Subcutaneous abdominal adipose tissue (tissue), 5 donors: ENCODE measurements at regions not wholly inside any gene's neighbourhood (a gene's known extent, or its start where the extent isn't known, plus 50 kb on each side); places are given as distances from the start of the nearest gene placed in this dataset.
"Not testable (repeated sequence)": the region's sequence is repeated elsewhere in the genome, so short reads cannot be mapped to it uniquely, and the experiment has no call there.

Experiments
- H3K27ac ChIP-seq: one replicate; pipeline ENCODE4 v1.7.0; 2013; ENCODE audit warnings: low read depth, mild to moderate bottlenecking, inconsistent platforms, low read length, moderate library complexity
- H3K27me3 ChIP-seq, 5 donors: one replicate each; pipeline ENCODE4 v1.7.0; 2013; ENCODE audit warnings: low read length in 5 of 5, inconsistent platforms in 1 of 5; ENCODE audit not compliant: control insufficient read depth in 5 of 5, insufficient read depth in 4 of 5
- H3K36me3 ChIP-seq, 5 donors: one replicate each; pipeline ENCODE4 v1.7.0; 2013; ENCODE audit warnings: low read length in 5 of 5; ENCODE audit not compliant: control insufficient read depth in 5 of 5, insufficient read depth in 5 of 5
- H3K4me1 ChIP-seq, 5 donors: one replicate each; pipeline ENCODE4 v1.7.0; 2013; ENCODE audit warnings: low read length in 5 of 5, mild to moderate bottlenecking in 3 of 5, moderate library complexity in 1 of 5; ENCODE audit not compliant: control insufficient read depth in 5 of 5, insufficient read depth in 5 of 5
- H3K4me3 ChIP-seq, 5 donors: one replicate each; pipeline ENCODE4 v1.7.0; 2013; ENCODE audit warnings: low read length in 5 of 5, low read depth in 1 of 5
- H3K9ac ChIP-seq, 5 donors: one replicate each; pipeline ENCODE4 v1.7.0; 2013; ENCODE audit warnings: low read length in 5 of 5, mild to moderate bottlenecking in 4 of 5, moderate library complexity in 3 of 5
- H3K9me3 ChIP-seq, 5 donors: one replicate each; pipeline ENCODE4 v1.7.0; 2013; ENCODE audit warnings: low read length in 5 of 5; ENCODE audit not compliant: control insufficient read depth in 5 of 5
- donor health status: healthy.
- donor health status: healthy.
- donor health status: healthy.
- donor health status: healthy.
- donor health status: healthy.

DNA sequence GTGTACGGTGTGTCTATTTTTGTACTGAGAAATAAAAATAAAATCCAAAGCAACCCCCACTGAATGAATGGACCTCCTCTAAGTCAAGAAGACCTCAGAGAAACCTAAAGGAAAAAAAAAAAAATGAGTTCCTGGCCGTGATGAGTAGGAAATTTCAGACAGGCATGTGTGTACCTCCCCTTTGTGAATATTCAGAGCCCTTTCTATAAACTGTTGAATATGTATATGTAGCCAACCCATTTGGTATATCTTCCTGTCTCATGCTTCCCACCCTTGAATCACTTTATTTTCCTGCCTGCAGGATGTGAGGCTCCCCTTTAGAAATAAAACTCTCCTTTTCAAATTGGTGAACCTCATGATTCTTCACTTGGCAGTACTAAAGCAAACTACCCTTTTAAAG, 887.8 kb upstream of the NCAM2 start:
- no peak overlapping the region for H3K9ac ChIP-seq
- H3K9me3 ChIP-seq = peaks cover 0 to 7% (median 0%) of the 10 kb centered on the region in 5 donors
- H3K4me3 ChIP-seq = no peak overlapping the region
- H3K27me3 ChIP-seq = no peaks in the 10 kb centered on the region
- H3K4me1 ChIP-seq = no peaks in the 10 kb centered on the region
- no peak overlapping the region for H3K27ac ChIP-seq
- no peaks in the 10 kb centered on the region for H3K36me3 ChIP-seq

- Histone ChIP-seq H3K4me1 (no peaks in the 10 kb centered on the region), H3K27me3 (no peaks in the 10 kb centered on the region), H3K36me3 (no peaks in the 10 kb centered on the region), H3K9me3 (peaks cover 0 to 21% (median 15%) of the 10 kb centered on the region in 5 donors), H3K9ac (no peak overlapping the region), H3K27ac (no peak overlapping the region), H3K4me3 (no peak overlapping the region)
Observed at GRCh38 chr21:20151741-20152140, 846.5 kb upstream of the NCAM2 start.

GRCh38 chr21:20163167-20163566, 835.0 kb upstream of the NCAM2 start:
- H3K9me3 ChIP-seq = no peaks in the 10 kb centered on the region
- no peak overlapping the region for H3K27ac ChIP-seq
- H3K36me3 ChIP-seq = no peaks in the 10 kb centered on the region
- H3K4me1 ChIP-seq = no peaks in the 10 kb centered on the region
- H3K4me3 ChIP-seq = no peak overlapping the region
- H3K27me3 ChIP-seq = no peaks in the 10 kb centered on the region
- H3K9ac ChIP-seq = no peak overlapping the region

DNA sequence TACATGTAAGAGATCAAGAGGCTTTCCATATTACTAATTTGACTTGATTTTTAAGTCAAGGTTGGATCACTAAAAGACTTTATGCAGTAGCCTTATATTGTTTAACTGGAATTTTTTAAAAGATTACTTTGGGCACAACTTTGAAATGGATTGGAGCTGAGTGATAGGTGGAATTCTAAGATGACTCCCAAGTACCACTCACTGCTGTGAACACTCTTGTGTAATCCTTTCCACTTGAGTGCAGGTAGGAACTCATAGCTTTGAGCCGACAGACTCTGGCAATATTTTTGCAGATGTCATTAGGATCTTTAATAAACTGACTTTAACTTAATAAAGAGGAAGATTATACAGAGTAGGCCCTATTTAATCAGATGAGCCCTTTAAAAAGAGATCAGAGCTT, 831.1 kb upstream of the NCAM2 start:
- Histone ChIP-seq H3K36me3 (no peaks in the 10 kb centered on the region), H3K4me3 (no peak overlapping the region), H3K4me1 (no peaks in the 10 kb centered on the region), H3K9ac (no peak overlapping the region), H3K9me3 (no peaks in the 10 kb centered on the region), H3K27ac (no peak overlapping the region), H3K27me3 (no peaks in the 10 kb centered on the region)

- Histone ChIP-seq H3K36me3 (no peaks in the 10 kb centered on the region), H3K9me3 (no peaks in the 10 kb centered on the region), H3K27me3 (no peaks in the 10 kb centered on the region), H3K27ac (no peak overlapping the region), H3K4me3 (no peak overlapping the region), H3K9ac (no peak overlapping the region), H3K4me1 (no peaks in the 10 kb centered on the region)
Observed at GRCh38 chr21:20169812-20170576, 828.2 kb upstream of the NCAM2 start.

DNA sequence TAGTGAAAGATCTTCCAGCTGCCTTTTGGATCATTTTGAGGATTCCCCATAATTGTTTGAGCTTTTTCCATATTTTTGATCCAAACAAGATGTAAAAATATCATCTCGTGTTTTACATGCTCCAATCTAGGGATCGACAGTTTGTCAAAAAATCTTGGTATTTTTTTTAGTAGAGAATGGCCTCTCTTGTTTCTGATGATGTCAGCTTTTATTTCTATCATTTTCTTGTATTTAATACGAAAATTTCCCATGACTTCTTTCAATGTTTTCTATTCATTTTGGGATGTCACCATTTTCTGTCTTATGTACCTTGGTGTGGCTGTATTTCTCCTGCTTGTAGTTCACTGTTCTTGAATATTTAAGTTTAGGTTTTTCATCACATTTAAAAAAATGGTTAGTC, 812.0 kb upstream of the NCAM2 start:
- Histone ChIP-seq H3K4me1 (no peaks in the 10 kb centered on the region), H3K27ac (no peak overlapping the region)

GRCh38 chr21:20187028-20187427, 811.2 kb upstream of the NCAM2 start:
- Histone ChIP-seq H3K9ac (no peak overlapping the region), H3K9me3 (peaks cover 0 to 4% (median 0%) of the 10 kb centered on the region in 5 donors), H3K4me1 (no peaks in the 10 kb centered on the region), H3K27me3 (no peaks in the 10 kb centered on the region), H3K27ac (no peak overlapping the region), H3K36me3 (no peaks in the 10 kb centered on the region), H3K4me3 (no peak overlapping the region)

More for the DNA sequence above, 812.0 kb upstream of the NCAM2 start:
- Histone ChIP-seq H3K9ac (no peak overlapping the region), H3K9me3 (peaks cover 0 to 4% (median 0%) of the 10 kb centered on the region in 5 donors), H3K27me3 (no peaks in the 10 kb centered on the region), H3K4me3 (no peak overlapping the region), H3K36me3 (no peaks in the 10 kb centered on the region)

DNA sequence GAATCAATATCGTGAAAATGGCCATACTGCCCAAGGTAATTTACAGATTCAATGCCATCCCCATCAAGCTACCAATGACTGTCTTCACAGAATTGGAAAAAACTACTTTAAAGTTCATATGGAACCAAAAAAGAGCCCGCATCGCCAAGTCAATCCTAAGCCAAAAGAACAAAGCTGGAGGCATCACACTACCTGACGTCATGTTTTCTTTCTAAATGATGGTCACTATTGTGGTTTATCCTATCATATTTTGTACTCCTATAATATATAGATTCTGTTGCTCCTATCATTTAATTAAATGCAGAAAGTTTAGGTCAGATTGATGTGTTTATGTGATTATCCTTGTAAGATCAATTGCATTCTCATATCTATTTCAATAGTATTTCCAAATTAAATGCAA, 796.9 kb upstream of the NCAM2 start:
- not testable (repeated sequence) for H3K9ac ChIP-seq, H3K27ac ChIP-seq

GRCh38 chr21:20207335-20207734, 790.9 kb upstream of the NCAM2 start:
- no peaks in the 10 kb centered on the region for H3K36me3 ChIP-seq
- H3K4me1 ChIP-seq = no peaks in the 10 kb centered on the region
- no peak overlapping the region for H3K4me3 ChIP-seq
- no peaks in the 10 kb centered on the region for H3K9me3 ChIP-seq
- no peak overlapping the region for H3K9ac ChIP-seq
- no peak overlapping the region for H3K27ac ChIP-seq
- H3K27me3 ChIP-seq = no peaks in the 10 kb centered on the region

More for the DNA sequence above, 796.9 kb upstream of the NCAM2 start:
- H3K27me3 ChIP-seq, H3K9me3 ChIP-seq, H3K4me3 ChIP-seq, H3K36me3 ChIP-seq, H3K4me1 ChIP-seq: not testable (repeated sequence)

GRCh38 chr21:20215959-20216358, 782.2 kb upstream of the NCAM2 start:
- no peak overlapping the region for H3K27ac ChIP-seq

More at GRCh38 chr21:20215959-20216358, 782.2 kb upstream of the NCAM2 start:
- peaks cover 0 to 7% (median 0%) of the 10 kb centered on the region in 5 donors for H3K9me3 ChIP-seq
- no peak overlapping the region for H3K9ac ChIP-seq
- no peak overlapping the region for H3K4me3 ChIP-seq
- no peaks in the 10 kb centered on the region for H3K27me3 ChIP-seq
- H3K36me3 ChIP-seq = no peaks in the 10 kb centered on the region
- no peaks in the 10 kb centered on the region for H3K4me1 ChIP-seq
